ENCODE measurements at regions not wholly inside any gene's neighbourhood (a gene's known extent, or its start where the extent isn't known, plus 50 kb on each side); places are given as distances from the start of the nearest gene placed in this dataset.

- intact Hi-C loops (cut with micrococcal nuclease): no loop called here
- no peaks in the 10 kb centered on the region for H3K4me1 ChIP-seq
- no peak for TF ChIP-seq CTCF (IDR thresholded peaks at IDR 0.05; ENCODE audit: borderline replicate concordance)
- H3K36me3 ChIP-seq: no peaks in the 10 kb centered on the region
- DNase-seq: no peak
- H3K4me3 ChIP-seq: no peak overlapping the region
- no peaks in the 10 kb centered on the region for H3K27me3 ChIP-seq (ENCODE audit: low read depth)
- no peak overlapping the region for H3K27ac ChIP-seq (replicated peaks)
- no peaks in the 10 kb centered on the region for H3K9me3 ChIP-seq (replicated peaks)
Measured at GRCh38 chr4:92198711-92199110, 105.1 kb upstream of the GRID2 start.

GRCh38 chr4:92199135-92199534 lies 104.6 kb upstream of the GRID2 start:
- intact Hi-C loops (cut with micrococcal nuclease): no loop called here
- Histone ChIP-seq H3K27ac (replicated peaks) (no peak overlapping the region), H3K36me3 (no peaks in the 10 kb centered on the region), H3K4me1 (no peaks in the 10 kb centered on the region), H3K4me3 (no peak overlapping the region), H3K9me3 (replicated peaks) (no peaks in the 10 kb centered on the region), H3K27me3 (ENCODE audit: low read depth) (no peaks in the 10 kb centered on the region)
- DNase-seq: no peak
- no peak for TF ChIP-seq CTCF (IDR thresholded peaks at IDR 0.05; ENCODE audit: borderline replicate concordance)

GRCh38 chr4:92210906-92211305 lies 92.9 kb upstream of the GRID2 start:
- Histone ChIP-seq H3K4me3 (no peak overlapping the region), H3K9me3 (replicated peaks) (peaks cover 27% of the 10 kb centered on the region), H3K27me3 (ENCODE audit: low read depth) (no peaks in the 10 kb centered on the region), H3K27ac (replicated peaks) (no peak overlapping the region), H3K4me1 (no peaks in the 10 kb centered on the region), H3K36me3 (no peaks in the 10 kb centered on the region)
- TF ChIP-seq CTCF (IDR thresholded peaks at IDR 0.05; ENCODE audit: borderline replicate concordance): no peak
- intact Hi-C loops (cut with micrococcal nuclease): no loop called here
- DNase-seq: no peak

GRCh38 chr4:92215476-92215875 lies 88.3 kb upstream of the GRID2 start:
- no peak overlapping the region for H3K4me3 ChIP-seq
- no peaks in the 10 kb centered on the region for H3K4me1 ChIP-seq
- no peaks in the 10 kb centered on the region for H3K27me3 ChIP-seq (ENCODE audit: low read depth)
- intact Hi-C loops (cut with micrococcal nuclease): no loop called here
- TF ChIP-seq CTCF (IDR thresholded peaks at IDR 0.05; ENCODE audit: borderline replicate concordance): no peak
- no peaks in the 10 kb centered on the region for H3K36me3 ChIP-seq
- peaks cover 52% of the 10 kb centered on the region for H3K9me3 ChIP-seq (replicated peaks)
- no peak for DNase-seq
- no peak overlapping the region for H3K27ac ChIP-seq (replicated peaks)

- Histone ChIP-seq H3K9me3 (replicated peaks) (no peaks in the 10 kb centered on the region), H3K27me3 (ENCODE audit: low read depth) (no peaks in the 10 kb centered on the region), H3K4me3 (no peak overlapping the region), H3K4me1 (no peaks in the 10 kb centered on the region), H3K27ac (replicated peaks) (no peak overlapping the region), H3K36me3 (no peaks in the 10 kb centered on the region)
- no peak for TF ChIP-seq CTCF (IDR thresholded peaks at IDR 0.05; ENCODE audit: borderline replicate concordance)
- DNase-seq: no peak
- intact Hi-C loops (cut with micrococcal nuclease): no loop called here
Measured at GRCh38 chr4:92231511-92231910, 72.3 kb upstream of the GRID2 start.

GRCh38 chr4:92232566-92232965 lies 71.2 kb upstream of the GRID2 start:
- Histone ChIP-seq H3K4me3 (no peak overlapping the region), H3K9me3 (replicated peaks) (no peaks in the 10 kb centered on the region), H3K27me3 (ENCODE audit: low read depth) (no peaks in the 10 kb centered on the region), H3K4me1 (no peaks in the 10 kb centered on the region), H3K27ac (replicated peaks) (no peak overlapping the region), H3K36me3 (no peaks in the 10 kb centered on the region)
- TF ChIP-seq CTCF (IDR thresholded peaks at IDR 0.05; ENCODE audit: borderline replicate concordance): no peak
- DNase-seq: no peak
- intact Hi-C loops (cut with micrococcal nuclease): no loop called here

Measured in left ventricle myocardium inferior (tissue), 1 donor.